ENCODE measurements at regions not wholly inside any gene's neighbourhood (a gene's known extent, or its start where the extent isn't known, plus 50 kb on each side); places are given as distances from the start of the nearest gene placed in this dataset.

DNA sequence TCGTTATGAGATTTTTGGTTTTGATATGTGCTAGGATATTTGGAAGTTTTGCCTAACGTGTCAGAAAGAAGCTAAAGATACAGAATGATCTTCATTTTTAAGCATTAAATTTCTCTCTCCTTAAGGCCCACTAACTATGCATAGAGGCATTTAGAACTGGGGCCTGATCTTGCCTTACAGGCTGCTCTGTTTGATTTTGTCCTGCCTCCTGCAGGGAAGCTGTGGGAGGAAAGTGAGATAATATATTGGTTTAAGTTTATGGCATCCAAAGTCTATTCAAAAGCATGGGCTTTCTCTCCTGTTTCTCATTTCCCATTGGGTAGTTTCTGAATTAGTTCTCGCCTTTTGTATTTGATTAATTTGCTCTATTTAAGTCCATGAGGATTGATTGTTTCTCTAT, 250.3 kb upstream of the FBXO33 start:
- Histone ChIP-seq H3K27ac (no peak overlapping the region), H3K36me3 (no peaks in the 10 kb centered on the region), H3K4me3 (no peak overlapping the region), H3K9me3 (no peaks in the 10 kb centered on the region), H3K27me3 (no peaks in the 10 kb centered on the region), H3K4me1 (no peaks in the 10 kb centered on the region)
- intact Hi-C loops (cut with DNase I): no loop called here
- no peak for DNase-seq (ENCODE audit: extremely low spot score in 2 of 2)
- TF ChIP-seq POLR2A (IDR thresholded peaks at IDR 0.05) (no peak), POLR2AphosphoS5 (IDR thresholded peaks at IDR 0.05; ENCODE audit: insufficient read depth in 1 of 2, low read depth in 1 of 2) (no peak), CTCF (IDR thresholded peaks at IDR 0.05) (no peak)

DNA sequence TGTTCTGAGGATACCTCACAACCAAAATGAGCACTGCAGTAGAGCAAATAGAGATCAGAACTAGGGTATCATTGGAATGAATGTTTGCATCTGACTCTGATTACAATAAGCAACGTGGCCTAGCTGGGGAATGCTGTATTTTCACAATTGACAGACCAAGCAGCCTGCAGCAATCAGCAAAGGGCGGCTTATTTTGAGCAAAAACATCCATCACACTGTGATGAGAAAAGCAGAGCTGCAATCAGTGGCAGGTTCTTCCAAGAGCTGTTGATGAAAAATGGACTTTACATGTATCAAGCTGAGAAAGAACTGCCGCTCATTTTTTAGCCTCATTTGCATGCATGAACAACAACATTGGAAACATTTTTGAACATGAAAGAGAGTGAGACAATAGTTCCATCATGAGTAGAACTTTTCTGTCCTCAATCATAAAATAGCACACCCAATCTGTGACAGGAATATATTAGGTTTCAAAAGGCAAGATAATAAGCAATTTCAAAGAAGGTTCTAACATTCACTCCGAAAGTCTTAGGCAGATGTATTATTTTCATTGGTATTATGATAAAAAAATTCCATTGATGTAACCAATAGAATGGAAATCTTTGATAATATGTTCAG, 249.7 kb upstream of the FBXO33 start:
- intact Hi-C loops (cut with DNase I): no loop called here

DNA sequence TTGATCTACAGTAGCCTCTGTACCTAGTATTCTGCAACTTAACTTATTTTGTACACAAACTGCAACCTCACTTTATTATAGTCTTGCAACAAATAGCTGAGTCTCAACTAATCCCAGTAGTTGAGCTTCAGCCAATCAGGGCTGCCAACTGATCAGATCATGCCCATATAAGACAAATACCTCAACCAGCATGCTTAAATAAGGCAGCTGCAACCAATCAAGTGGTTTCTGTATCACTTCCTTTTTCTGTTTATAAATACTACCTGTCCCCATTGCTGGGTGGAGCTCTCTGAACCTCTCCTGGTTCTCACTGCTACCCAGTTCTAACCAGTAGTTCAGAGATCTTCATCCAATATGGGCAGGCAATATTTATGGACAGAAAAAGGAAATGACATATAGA, 248.5 kb upstream of the FBXO33 start:
- no peak for TF ChIP-seq POLR2A (IDR thresholded peaks at IDR 0.05)
- TF ChIP-seq CTCF (IDR thresholded peaks at IDR 0.05): no peak
- no peak for TF ChIP-seq POLR2AphosphoS5 (IDR thresholded peaks at IDR 0.05; ENCODE audit: insufficient read depth in 1 of 2, low read depth in 1 of 2)
- Histone ChIP-seq H3K9me3 (no peaks in the 10 kb centered on the region), H3K4me3 (no peak overlapping the region), H3K27me3 (no peaks in the 10 kb centered on the region), H3K36me3 (no peaks in the 10 kb centered on the region), H3K27ac (no peak overlapping the region), H3K4me1 (no peaks in the 10 kb centered on the region)
- no peak for DNase-seq (ENCODE audit: extremely low spot score in 2 of 2)
- intact Hi-C loops (cut with DNase I): no loop called here

More for the DNA sequence above, 249.7 kb upstream of the FBXO33 start:
- H3K27me3 ChIP-seq: no peaks in the 10 kb centered on the region
- TF ChIP-seq CTCF (IDR thresholded peaks at IDR 0.05) (no peak), POLR2A (IDR thresholded peaks at IDR 0.05) (no peak), POLR2AphosphoS5 (IDR thresholded peaks at IDR 0.05; ENCODE audit: insufficient read depth in 1 of 2, low read depth in 1 of 2) (no peak)
- no peaks in the 10 kb centered on the region for H3K4me1 ChIP-seq
- no peaks in the 10 kb centered on the region for H3K36me3 ChIP-seq
- no peaks in the 10 kb centered on the region for H3K9me3 ChIP-seq
- no peak for DNase-seq (ENCODE audit: extremely low spot score in 2 of 2)
- H3K4me3 ChIP-seq: no peak overlapping the region
- H3K27ac ChIP-seq: no peak overlapping the region

DNA sequence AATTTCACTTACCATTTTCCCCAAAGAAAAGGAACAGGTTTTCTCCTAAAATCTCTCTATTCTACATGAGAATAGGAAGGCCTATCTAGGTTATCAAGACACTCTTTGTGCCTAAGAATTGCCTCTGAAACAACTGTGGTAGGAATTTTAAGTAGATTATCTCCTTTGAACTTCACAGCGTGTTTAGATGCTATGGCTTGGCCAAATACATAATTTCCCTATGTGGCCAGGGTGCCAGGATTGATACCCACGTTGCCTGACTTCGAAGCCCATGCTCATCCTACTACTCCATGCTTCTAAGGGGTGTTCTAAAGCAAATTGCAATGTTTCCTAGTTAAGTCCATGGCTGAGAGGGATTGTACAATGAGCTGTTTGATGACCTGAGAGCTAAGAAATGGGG, 241.5 kb upstream of the FBXO33 start:
- intact Hi-C loops (cut with DNase I): no loop called here
- no peak for DNase-seq (ENCODE audit: extremely low spot score in 2 of 2)
- Histone ChIP-seq H3K27me3 (no peaks in the 10 kb centered on the region), H3K4me1 (no peaks in the 10 kb centered on the region), H3K4me3 (no peak overlapping the region), H3K27ac (no peak overlapping the region), H3K9me3 (no peaks in the 10 kb centered on the region), H3K36me3 (no peaks in the 10 kb centered on the region)
- TF ChIP-seq POLR2A (IDR thresholded peaks at IDR 0.05) (no peak), POLR2AphosphoS5 (IDR thresholded peaks at IDR 0.05; ENCODE audit: insufficient read depth in 1 of 2, low read depth in 1 of 2) (no peak), CTCF (IDR thresholded peaks at IDR 0.05) (no peak)

DNA sequence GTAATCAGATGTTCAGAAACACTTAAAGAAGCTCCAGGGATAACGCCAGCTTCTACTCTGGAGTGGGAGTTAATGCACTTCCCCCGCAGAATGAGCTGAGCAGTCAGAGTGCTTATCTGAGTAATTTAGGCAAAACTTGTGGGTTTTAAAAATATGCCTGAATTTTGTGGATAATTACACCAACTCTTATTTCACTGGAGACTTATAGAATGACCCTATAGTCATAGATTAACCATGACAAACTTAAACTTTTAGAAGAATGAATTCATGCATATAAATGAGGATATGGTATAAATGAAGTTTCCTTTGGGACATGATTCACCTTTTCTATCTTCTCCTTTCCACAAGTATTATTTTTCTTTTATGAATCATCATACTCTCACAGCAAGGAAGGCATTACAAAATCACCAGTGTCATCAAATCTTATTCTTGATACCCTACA, 241.1 kb upstream of the FBXO33 start:
- no peaks in the 10 kb centered on the region for H3K4me1 ChIP-seq
- no peak overlapping the region for H3K4me3 ChIP-seq
- no peak for DNase-seq (ENCODE audit: extremely low spot score in 2 of 2)
- no peaks in the 10 kb centered on the region for H3K9me3 ChIP-seq
- H3K27ac ChIP-seq: no peak overlapping the region
- intact Hi-C loops (cut with DNase I): no loop called here
- H3K36me3 ChIP-seq: no peaks in the 10 kb centered on the region
- no peak for TF ChIP-seq POLR2AphosphoS5 (IDR thresholded peaks at IDR 0.05; ENCODE audit: insufficient read depth in 1 of 2, low read depth in 1 of 2)
- TF ChIP-seq POLR2A (IDR thresholded peaks at IDR 0.05): no peak
- TF ChIP-seq CTCF (IDR thresholded peaks at IDR 0.05): no peak
- no peaks in the 10 kb centered on the region for H3K27me3 ChIP-seq
